GM13976 (cell line): ENCODE measurements at regions not wholly inside any gene's neighbourhood (a gene's known extent, or its start where the extent isn't known, plus 50 kb on each side); places are given as distances from the start of the nearest gene placed in this dataset.

Experiments used
- DNase-seq: peaks from one replicate; pipeline ENCODE4 v3.0.0; 2012; ENCODE audit warnings: low spot score
- in situ Hi-C: fragments of 300-500 bp; cut with MboI; formaldehyde crosslinking; loops from one replicate; pipeline ENCODE4 v1.12.0; 2022; ENCODE audit warnings: low sequenced_read_pairs, mixed read lengths, inconsistent platforms; ENCODE audit not compliant: unreplicated experiment
- TF ChIP-seq, protein P1 (sequence below): IDR thresholded peaks from 2 replicates; pipeline ENCODE4 v1.5.1; 2012; ENCODE audit warnings: borderline replicate concordance, mild to moderate bottlenecking; ENCODE audit not compliant: insufficient read depth; ENCODE audit errors: extremely low read depth, missing control alignments, control extremely low read depth

DNA sequence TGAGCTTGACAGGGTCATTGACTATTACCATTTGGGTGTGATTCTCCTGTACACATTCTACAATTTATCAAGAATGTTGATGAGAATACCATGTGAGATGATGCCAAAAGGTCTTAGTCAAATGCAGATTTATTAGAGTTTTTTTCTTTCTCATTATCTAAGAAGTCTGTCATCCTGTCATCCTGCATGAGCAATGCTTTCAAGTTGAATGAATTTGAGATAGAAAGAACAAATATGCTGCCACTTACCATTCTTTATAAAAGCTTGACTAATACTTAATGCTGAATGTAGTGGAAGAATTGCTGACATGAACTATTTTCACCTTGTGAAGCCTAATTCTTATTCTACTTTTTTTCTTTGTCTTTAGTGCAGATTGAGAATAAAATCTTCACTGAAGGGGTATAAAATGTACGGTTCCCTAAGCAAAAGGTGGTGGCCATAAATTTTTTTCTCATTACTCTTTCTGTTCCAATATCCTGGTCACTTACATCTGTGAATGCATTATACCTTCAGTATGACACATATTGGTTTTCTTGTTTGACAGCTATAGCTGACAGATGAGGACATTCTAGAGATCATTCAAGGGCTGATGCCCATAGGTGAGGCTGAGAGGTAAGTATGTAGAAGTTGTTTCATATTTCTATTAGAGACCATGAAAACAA, 1434.7 kb downstream of the SLITRK1 start:
- in situ Hi-C loops, result no loop called here
- TF ChIP-seq, protein P1, sequence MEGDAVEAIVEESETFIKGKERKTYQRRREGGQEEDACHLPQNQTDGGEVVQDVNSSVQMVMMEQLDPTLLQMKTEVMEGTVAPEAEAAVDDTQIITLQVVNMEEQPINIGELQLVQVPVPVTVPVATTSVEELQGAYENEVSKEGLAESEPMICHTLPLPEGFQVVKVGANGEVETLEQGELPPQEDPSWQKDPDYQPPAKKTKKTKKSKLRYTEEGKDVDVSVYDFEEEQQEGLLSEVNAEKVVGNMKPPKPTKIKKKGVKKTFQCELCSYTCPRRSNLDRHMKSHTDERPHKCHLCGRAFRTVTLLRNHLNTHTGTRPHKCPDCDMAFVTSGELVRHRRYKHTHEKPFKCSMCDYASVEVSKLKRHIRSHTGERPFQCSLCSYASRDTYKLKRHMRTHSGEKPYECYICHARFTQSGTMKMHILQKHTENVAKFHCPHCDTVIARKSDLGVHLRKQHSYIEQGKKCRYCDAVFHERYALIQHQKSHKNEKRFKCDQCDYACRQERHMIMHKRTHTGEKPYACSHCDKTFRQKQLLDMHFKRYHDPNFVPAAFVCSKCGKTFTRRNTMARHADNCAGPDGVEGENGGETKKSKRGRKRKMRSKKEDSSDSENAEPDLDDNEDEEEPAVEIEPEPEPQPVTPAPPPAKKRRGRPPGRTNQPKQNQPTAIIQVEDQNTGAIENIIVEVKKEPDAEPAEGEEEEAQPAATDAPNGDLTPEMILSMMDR, result no peak
- no peak for DNase-seq

DNA sequence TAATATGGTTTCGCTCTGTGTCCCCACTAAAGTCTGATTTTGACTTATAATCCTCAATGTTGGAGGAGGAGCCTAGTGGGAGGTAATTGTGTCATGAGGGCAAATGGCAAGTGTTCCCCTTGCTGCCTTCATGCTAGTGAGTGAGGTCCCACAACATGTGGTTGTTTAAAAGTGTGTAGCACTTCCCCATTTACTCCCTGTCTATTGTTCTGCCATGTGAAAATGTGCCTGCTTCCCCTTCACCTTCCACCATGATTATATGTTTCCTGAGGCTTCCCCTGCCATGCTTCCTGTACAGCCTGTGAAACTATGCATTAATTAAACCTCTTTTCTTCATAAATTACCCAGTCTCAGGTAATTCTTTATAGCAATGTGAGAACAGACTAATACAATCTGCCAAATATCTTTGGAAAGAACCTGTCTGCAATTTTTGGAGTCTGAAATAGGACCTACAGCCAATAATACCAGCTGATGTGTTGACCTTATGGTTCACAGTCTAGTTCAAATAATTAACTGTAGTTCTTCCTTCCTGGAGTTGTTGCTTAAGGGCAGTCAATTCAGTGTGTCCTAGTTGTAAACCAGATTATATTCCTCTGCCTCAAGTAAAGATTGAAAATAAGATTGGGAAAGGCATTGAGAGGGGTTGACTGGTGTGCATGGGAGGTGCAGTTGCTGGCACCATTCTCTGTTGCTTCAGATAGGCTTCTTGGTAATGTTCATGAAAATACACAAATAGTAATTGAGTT, 1442.9 kb downstream of the SLITRK1 start:
- DNase-seq, result no peak
- TF ChIP-seq, protein P1, result no peak
- in situ Hi-C loops, result no loop called here

DNA sequence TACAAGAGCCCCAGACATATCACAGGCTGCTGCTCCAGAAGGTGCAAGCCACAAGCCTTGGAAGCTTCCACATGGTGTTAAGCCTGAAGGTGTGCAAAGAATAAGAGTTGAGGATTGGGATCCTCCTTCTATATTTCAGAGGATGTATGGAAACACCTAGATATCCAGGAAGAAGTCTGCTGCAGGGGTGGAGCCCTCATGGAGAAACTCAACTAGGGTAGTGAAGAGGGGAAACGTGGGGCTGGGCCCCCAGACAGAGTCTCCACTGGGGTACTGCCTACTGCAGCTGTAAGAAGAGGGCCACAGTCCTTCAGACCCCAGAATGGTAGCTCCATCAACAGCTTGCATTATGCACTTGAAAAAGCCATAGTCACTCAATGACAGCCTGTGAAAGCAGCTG, 1444.0 kb downstream of the SLITRK1 start:
- in situ Hi-C loops, result no loop called here
- no peak for DNase-seq

DNA sequence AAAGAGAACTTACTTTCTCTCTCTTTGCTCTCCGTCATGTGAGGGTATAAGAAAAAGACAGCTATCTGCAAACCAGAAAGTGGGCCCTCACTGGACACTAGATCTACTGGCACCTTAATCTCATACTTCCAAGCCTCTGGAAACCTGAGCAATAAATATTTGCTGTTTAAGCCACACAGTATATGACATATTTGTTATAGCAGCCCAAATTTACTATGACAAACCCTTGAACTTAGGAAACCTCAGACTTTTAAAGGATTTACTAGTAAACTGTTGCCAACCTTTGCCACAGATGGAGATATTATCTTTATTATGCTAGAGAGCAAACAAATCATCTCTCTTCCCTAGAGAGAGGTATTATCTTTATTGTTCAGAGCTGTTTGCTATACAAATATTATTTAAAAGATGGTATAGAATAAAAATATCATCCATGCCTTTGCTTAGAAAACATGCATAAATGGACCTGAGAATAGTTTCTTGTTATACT, 1446.1 kb downstream of the SLITRK1 start:
- in situ Hi-C loops, result no loop called here
- DNase-seq, result no peak
- TF ChIP-seq, protein P1, result no peak

More for the DNA sequence above, 1444.0 kb downstream of the SLITRK1 start:
- TF ChIP-seq, protein P1, result no peak

DNA sequence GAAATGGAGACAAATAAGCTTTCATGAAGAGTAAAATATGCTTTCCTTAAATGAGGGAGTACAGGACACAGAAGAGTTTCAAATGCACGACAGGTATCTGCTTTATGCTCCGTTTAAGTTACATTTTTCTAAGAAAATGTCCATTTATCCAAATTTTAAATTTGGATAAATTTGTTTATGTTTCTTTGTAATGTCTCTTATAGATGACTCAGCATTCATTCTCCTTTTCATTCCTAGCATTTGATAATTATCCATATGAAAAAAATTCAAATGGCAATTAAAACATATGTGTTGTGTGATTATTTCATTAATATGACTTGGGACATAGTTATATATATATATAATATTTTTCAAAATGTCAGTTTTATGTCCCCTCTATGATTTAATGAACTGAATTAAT, 1449.3 kb downstream of the SLITRK1 start:
- in situ Hi-C loops, result no loop called here
- DNase-seq, result no peak
- TF ChIP-seq, protein P1, result no peak

DNA sequence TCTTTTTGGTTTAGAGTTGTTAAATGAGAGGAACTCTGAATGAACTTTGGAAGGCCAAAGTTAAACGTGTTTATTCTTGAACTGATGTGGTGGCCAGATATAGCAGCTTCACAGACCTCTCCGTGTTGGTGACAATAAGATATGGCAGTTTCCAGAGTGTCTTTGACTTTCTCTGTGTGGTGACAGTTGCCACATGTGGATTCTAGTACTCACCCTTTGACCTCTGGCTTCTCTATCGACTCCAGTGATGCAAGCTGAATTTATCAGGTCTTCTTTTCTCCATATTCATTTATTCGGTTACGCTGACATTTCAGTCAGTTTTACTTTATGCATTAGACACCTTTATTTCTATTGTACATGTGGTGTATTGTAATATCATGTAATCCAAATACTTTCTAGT, 1469.5 kb downstream of the SLITRK1 start:
- in situ Hi-C loops, result no loop called here

More for the DNA sequence above, 1469.5 kb downstream of the SLITRK1 start:
- no peak for DNase-seq
- TF ChIP-seq, protein P1, result no peak
